ENCODE measurements at regions not wholly inside any gene's neighbourhood (a gene's known extent, or its start where the extent isn't known, plus 50 kb on each side); places are given as distances from the start of the nearest gene placed in this dataset.

GRCh38 chr11:134628426-134628825, 216.4 kb upstream of the B3GAT1 start:
- no peak for TF ChIP-seq POLR2A (IDR thresholded peaks at IDR 0.05)
- TF ChIP-seq, protein P1, sequence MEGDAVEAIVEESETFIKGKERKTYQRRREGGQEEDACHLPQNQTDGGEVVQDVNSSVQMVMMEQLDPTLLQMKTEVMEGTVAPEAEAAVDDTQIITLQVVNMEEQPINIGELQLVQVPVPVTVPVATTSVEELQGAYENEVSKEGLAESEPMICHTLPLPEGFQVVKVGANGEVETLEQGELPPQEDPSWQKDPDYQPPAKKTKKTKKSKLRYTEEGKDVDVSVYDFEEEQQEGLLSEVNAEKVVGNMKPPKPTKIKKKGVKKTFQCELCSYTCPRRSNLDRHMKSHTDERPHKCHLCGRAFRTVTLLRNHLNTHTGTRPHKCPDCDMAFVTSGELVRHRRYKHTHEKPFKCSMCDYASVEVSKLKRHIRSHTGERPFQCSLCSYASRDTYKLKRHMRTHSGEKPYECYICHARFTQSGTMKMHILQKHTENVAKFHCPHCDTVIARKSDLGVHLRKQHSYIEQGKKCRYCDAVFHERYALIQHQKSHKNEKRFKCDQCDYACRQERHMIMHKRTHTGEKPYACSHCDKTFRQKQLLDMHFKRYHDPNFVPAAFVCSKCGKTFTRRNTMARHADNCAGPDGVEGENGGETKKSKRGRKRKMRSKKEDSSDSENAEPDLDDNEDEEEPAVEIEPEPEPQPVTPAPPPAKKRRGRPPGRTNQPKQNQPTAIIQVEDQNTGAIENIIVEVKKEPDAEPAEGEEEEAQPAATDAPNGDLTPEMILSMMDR (IDR thresholded peaks at IDR 0.05), result no peak

All from thyroid gland (tissue), 4 donors.